ENCODE measurements at regions not wholly inside any gene's neighbourhood (a gene's known extent, or its start where the extent isn't known, plus 50 kb on each side); places are given as distances from the start of the nearest gene placed in this dataset.

DNA sequence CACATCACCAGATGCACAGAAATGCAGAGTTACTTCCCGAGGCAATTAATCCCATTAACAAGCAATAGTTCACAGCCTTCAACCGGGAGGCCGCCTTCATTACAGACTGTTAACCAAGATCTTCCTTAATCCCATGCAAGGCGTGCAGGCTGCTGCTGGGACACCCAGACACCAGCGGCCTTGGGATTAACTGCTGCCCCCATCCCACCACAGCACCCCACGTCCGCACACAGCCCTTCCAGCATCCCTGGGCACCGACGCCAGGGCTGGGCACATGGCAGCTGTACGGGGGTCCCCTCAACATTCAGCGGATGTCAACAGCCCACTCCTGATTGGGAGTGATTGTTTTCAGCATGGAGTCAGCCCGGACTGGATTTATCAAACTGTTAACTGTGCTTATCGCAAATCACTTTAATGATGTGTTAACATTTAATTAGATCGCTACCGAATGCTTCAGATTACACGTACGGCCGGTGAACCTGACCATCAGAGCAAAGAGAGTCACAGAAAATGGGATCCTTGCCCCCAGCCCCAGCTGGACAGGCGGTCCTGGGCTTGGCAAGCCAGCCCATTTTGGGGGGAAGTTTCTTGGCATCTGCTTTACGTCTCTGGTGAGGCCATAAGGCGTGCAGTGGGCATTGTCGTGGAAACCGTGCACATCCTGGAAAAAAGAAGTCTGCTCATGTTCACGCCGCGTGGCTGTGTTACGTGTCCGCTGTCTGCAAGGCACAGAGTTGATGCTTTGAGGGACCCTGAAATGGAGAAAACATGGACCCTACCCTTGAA is 126.4 kb downstream of the HMX1 start:
- H3K4me1 ChIP-seq (ENCODE audit: control insufficient read depth in 5 of 5, insufficient read depth in 5 of 5, low read length in 5 of 5): no peaks in the 10 kb centered on the region
- H3K9me3 ChIP-seq (ENCODE audit: control insufficient read depth in 4 of 4, insufficient read depth in 3 of 4, low read length in 3 of 4): peaks cover 0 to 7% (median 0%) of the 10 kb centered on the region in 4 donors
- no peak overlapping the region for H3K27ac ChIP-seq (ENCODE audit: low read depth in 1 of 2, low read length in 1 of 2)
- no peak for DNase-seq
- H3K4me3 ChIP-seq: no peak overlapping the region
- ATAC-seq (ENCODE audit: insufficient read depth, low FRiP score): no peak
- WGBS, 2 donors: 72 to 82% methylated on average over 28 of the region's 28 CpGs
- no peak for TF ChIP-seq CTCF (IDR thresholded peaks at IDR 0.05; ENCODE audit: control extremely low read depth, extremely low read depth)
- H3K9ac ChIP-seq (ENCODE audit: insufficient read depth in 1 of 2, low read length in 2 of 2): no peak overlapping the region
- peaks cover 0 to 6% (median 3%) of the 10 kb centered on the region in 3 donors for H3K27me3 ChIP-seq (ENCODE audit: control insufficient read depth in 3 of 3, insufficient read depth in 3 of 3, low read length in 2 of 3)
- no peaks in the 10 kb centered on the region for H3K36me3 ChIP-seq (ENCODE audit: control insufficient read depth in 4 of 4, insufficient read depth in 4 of 4, low read length in 4 of 4)

GRCh38 chr4:8744083-8744805 is 127.4 kb downstream of the HMX1 start:
- Histone ChIP-seq H3K9me3 (ENCODE audit: control insufficient read depth in 4 of 4, insufficient read depth in 3 of 4, low read length in 3 of 4) (peaks cover 0 to 7% (median 0%) of the 10 kb centered on the region in 4 donors), H3K4me3 (no peak overlapping the region), H3K27me3 (ENCODE audit: control insufficient read depth in 3 of 3, insufficient read depth in 3 of 3, low read length in 2 of 3) (peaks cover 0 to 6% (median 3%) of the 10 kb centered on the region in 3 donors), H3K36me3 (ENCODE audit: control insufficient read depth in 4 of 4, insufficient read depth in 4 of 4, low read length in 4 of 4) (no peaks in the 10 kb centered on the region), H3K9ac (ENCODE audit: insufficient read depth in 1 of 2, low read length in 2 of 2) (no peak overlapping the region), H3K27ac (ENCODE audit: low read depth in 1 of 2, low read length in 1 of 2) (no peak overlapping the region), H3K4me1 (ENCODE audit: control insufficient read depth in 5 of 5, insufficient read depth in 5 of 5, low read length in 5 of 5) (no peaks in the 10 kb centered on the region)
- DNase-seq (no peak), ATAC-seq (ENCODE audit: insufficient read depth, low FRiP score) (no peak)
- TF ChIP-seq CTCF (IDR thresholded peaks at IDR 0.05; ENCODE audit: control extremely low read depth, extremely low read depth): no peak
- WGBS, 2 donors: 80 to 85% methylated on average over 18 of the region's 18 CpGs

DNA sequence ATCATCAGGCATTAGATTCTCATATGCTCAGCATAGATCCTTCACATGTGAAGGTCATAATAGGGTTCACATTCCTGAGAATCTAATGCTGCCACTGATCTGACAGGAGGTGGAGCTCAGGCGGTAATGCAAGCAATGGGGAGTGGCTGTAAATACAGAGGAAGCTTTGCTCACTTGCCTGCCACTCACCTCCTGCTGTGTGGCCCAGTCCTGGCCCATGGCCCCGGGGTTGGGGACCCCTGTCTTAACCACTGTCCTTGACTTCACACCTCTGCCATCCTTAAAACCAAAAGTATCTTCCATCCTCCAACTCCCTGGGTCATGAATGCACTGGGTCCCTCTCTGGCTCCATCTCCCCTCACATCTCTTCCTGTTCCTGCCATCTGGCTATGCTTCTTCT is 129.1 kb downstream of the HMX1 start:
- H3K9me3 ChIP-seq (ENCODE audit: control insufficient read depth in 4 of 4, insufficient read depth in 3 of 4, low read length in 3 of 4): peaks cover 0 to 7% (median 0%) of the 10 kb centered on the region in 4 donors
- no peak overlapping the region for H3K9ac ChIP-seq (ENCODE audit: insufficient read depth in 1 of 2, low read length in 2 of 2)
- 56 to 74% methylated on average over 2 of the region's 2 CpGs for WGBS, 2 donors
- no peak overlapping the region for H3K27ac ChIP-seq (ENCODE audit: low read depth in 1 of 2, low read length in 1 of 2)
- no peak overlapping the region for H3K4me3 ChIP-seq
- ATAC-seq (ENCODE audit: insufficient read depth, low FRiP score) (no peak), DNase-seq (no peak)
- H3K27me3 ChIP-seq (ENCODE audit: control insufficient read depth in 3 of 3, insufficient read depth in 3 of 3, low read length in 2 of 3): peaks cover 0 to 6% (median 3%) of the 10 kb centered on the region in 3 donors
- H3K4me1 ChIP-seq (ENCODE audit: control insufficient read depth in 5 of 5, insufficient read depth in 5 of 5, low read length in 5 of 5): no peaks in the 10 kb centered on the region
- no peak for TF ChIP-seq CTCF (IDR thresholded peaks at IDR 0.05; ENCODE audit: control extremely low read depth, extremely low read depth)
- H3K36me3 ChIP-seq (ENCODE audit: control insufficient read depth in 4 of 4, insufficient read depth in 4 of 4, low read length in 4 of 4): no peaks in the 10 kb centered on the region

Data from lung (tissue), 11 donors.